ENCODE measurements at regions not wholly inside any gene's neighbourhood (a gene's known extent, or its start where the extent isn't known, plus 50 kb on each side); places are given as distances from the start of the nearest gene placed in this dataset.
"Not testable (repeated sequence)": the region's sequence is repeated elsewhere in the genome, so short reads cannot be mapped to it uniquely, and the experiment has no call there.

GRCh38 chr5:7305000-7305674 lies 90.8 kb upstream of the ADCY2 start:
- H3K27me3 ChIP-seq (ENCODE audit: control insufficient read depth, insufficient read depth, low read length, poor library complexity, severe bottlenecking); H3K27ac ChIP-seq (ENCODE audit: low read depth, low read length); H3K4me3 ChIP-seq (ENCODE audit: low read length); H3K9ac ChIP-seq (ENCODE audit: extremely low read depth, low read length, poor library complexity, severe bottlenecking); H3K4me3 Mint-ChIP-seq; H3K27ac Mint-ChIP-seq; H3K36me3 Mint-ChIP-seq (ENCODE audit: low read depth); H3K9me3 ChIP-seq (ENCODE audit: control insufficient read depth, low read length); H3K36me3 ChIP-seq (ENCODE audit: control insufficient read depth, insufficient read depth, low read length); H3K4me1 ChIP-seq (ENCODE audit: control insufficient read depth, insufficient read depth, low read length); DNase-seq; H3K9me3 Mint-ChIP-seq: not testable (repeated sequence)
- WGBS, 2 experiments (ENCODE audit: insufficient coverage in 1 of 2, insufficient read length in 1 of 2) = 90 to 94% methylated on average over 2 to 4 of the region's 6 CpGs
- Mint-ChIP-seq H3K27me3 (ENCODE audit: insufficient read depth) (peaks cover 25% of the 10 kb centered on the region), H3K4me1 (peaks cover 41% of the 10 kb centered on the region)

GRCh38 chr5:7306556-7306955 lies 89.4 kb upstream of the ADCY2 start:
- H3K9me3 Mint-ChIP-seq; H3K27me3 ChIP-seq (ENCODE audit: control insufficient read depth, insufficient read depth, low read length, poor library complexity, severe bottlenecking); H3K27ac Mint-ChIP-seq; H3K4me3 ChIP-seq (ENCODE audit: low read length); H3K9ac ChIP-seq (ENCODE audit: extremely low read depth, low read length, poor library complexity, severe bottlenecking); H3K36me3 ChIP-seq (ENCODE audit: control insufficient read depth, insufficient read depth, low read length); H3K36me3 Mint-ChIP-seq (ENCODE audit: low read depth); H3K9me3 ChIP-seq (ENCODE audit: control insufficient read depth, low read length); H3K27ac ChIP-seq (ENCODE audit: low read depth, low read length); H3K4me1 ChIP-seq (ENCODE audit: control insufficient read depth, insufficient read depth, low read length); H3K4me3 Mint-ChIP-seq: not testable (repeated sequence)
- peaks cover 20% of the 10 kb centered on the region for H3K27me3 Mint-ChIP-seq (ENCODE audit: insufficient read depth)
- whole genome bisulfite sequencing, 2 experiments (ENCODE audit: insufficient coverage in 1 of 2, insufficient read length in 1 of 2) = 96% methylated on average over 9 of the region's 10 CpGs; no CpG with 5 or more reads in 1 of the 2 experiments
- DNase-seq = peak; percentile 47
- peaks cover 41% of the 10 kb centered on the region for H3K4me1 Mint-ChIP-seq

- 94 to 100% methylated on average over 1 to 6 of the region's 6 CpGs for WGBS, 2 experiments (ENCODE audit: insufficient coverage in 1 of 2, insufficient read length in 1 of 2)
Observed at GRCh38 chr5:7307709-7308108, 88.2 kb upstream of the ADCY2 start.

GRCh38 chr5:7309715-7310114 lies 86.2 kb upstream of the ADCY2 start:
- not testable (repeated sequence) for H3K4me1 ChIP-seq (ENCODE audit: control insufficient read depth, insufficient read depth, low read length); H3K9ac ChIP-seq (ENCODE audit: extremely low read depth, low read length, poor library complexity, severe bottlenecking); H3K4me3 Mint-ChIP-seq; H3K27me3 ChIP-seq (ENCODE audit: control insufficient read depth, insufficient read depth, low read length, poor library complexity, severe bottlenecking); H3K4me3 ChIP-seq (ENCODE audit: low read length); H3K9me3 ChIP-seq (ENCODE audit: control insufficient read depth, low read length); H3K36me3 ChIP-seq (ENCODE audit: control insufficient read depth, insufficient read depth, low read length); H3K27me3 Mint-ChIP-seq (ENCODE audit: insufficient read depth); H3K36me3 Mint-ChIP-seq (ENCODE audit: low read depth); H3K9me3 Mint-ChIP-seq; DNase-seq; H3K27ac ChIP-seq (ENCODE audit: low read depth, low read length)
- 34 to 37% methylated on average over 3 to 6 of the region's 6 CpGs for WGBS, 2 experiments (ENCODE audit: insufficient coverage in 1 of 2, insufficient read length in 1 of 2)
- Mint-ChIP-seq H3K4me1 (peaks cover 15% of the 10 kb centered on the region), H3K27ac (peak overlapping the region; percentile 24)

More at GRCh38 chr5:7307709-7308108, 88.2 kb upstream of the ADCY2 start:
- not testable (repeated sequence) for H3K27ac ChIP-seq (ENCODE audit: low read depth, low read length); H3K4me3 Mint-ChIP-seq; H3K36me3 ChIP-seq (ENCODE audit: control insufficient read depth, insufficient read depth, low read length); H3K4me3 ChIP-seq (ENCODE audit: low read length); H3K4me1 ChIP-seq (ENCODE audit: control insufficient read depth, insufficient read depth, low read length); H3K27me3 ChIP-seq (ENCODE audit: control insufficient read depth, insufficient read depth, low read length, poor library complexity, severe bottlenecking); H3K9ac ChIP-seq (ENCODE audit: extremely low read depth, low read length, poor library complexity, severe bottlenecking); H3K9me3 Mint-ChIP-seq; H3K9me3 ChIP-seq (ENCODE audit: control insufficient read depth, low read length); H3K27ac Mint-ChIP-seq; DNase-seq; H3K36me3 Mint-ChIP-seq (ENCODE audit: low read depth)
- H3K4me1 Mint-ChIP-seq = peaks cover 31% of the 10 kb centered on the region
- peaks cover 15% of the 10 kb centered on the region for H3K27me3 Mint-ChIP-seq (ENCODE audit: insufficient read depth)

GRCh38 chr5:7310656-7311055 lies 85.3 kb upstream of the ADCY2 start:
- not testable (repeated sequence) for H3K27ac Mint-ChIP-seq; DNase-seq; H3K36me3 Mint-ChIP-seq (ENCODE audit: low read depth); H3K27ac ChIP-seq (ENCODE audit: low read depth, low read length); H3K4me3 Mint-ChIP-seq; H3K27me3 ChIP-seq (ENCODE audit: control insufficient read depth, insufficient read depth, low read length, poor library complexity, severe bottlenecking); H3K36me3 ChIP-seq (ENCODE audit: control insufficient read depth, insufficient read depth, low read length); H3K4me3 ChIP-seq (ENCODE audit: low read length); H3K9ac ChIP-seq (ENCODE audit: extremely low read depth, low read length, poor library complexity, severe bottlenecking); H3K9me3 ChIP-seq (ENCODE audit: control insufficient read depth, low read length); H3K27me3 Mint-ChIP-seq (ENCODE audit: insufficient read depth); H3K9me3 Mint-ChIP-seq; H3K4me1 ChIP-seq (ENCODE audit: control insufficient read depth, insufficient read depth, low read length)
- 88 to 100% methylated on average over 2 to 3 of the region's 4 CpGs for WGBS, 2 experiments (ENCODE audit: insufficient coverage in 1 of 2, insufficient read length in 1 of 2)
- peaks cover 18% of the 10 kb centered on the region for H3K4me1 Mint-ChIP-seq

Measured in endodermal cell (in vitro differentiated cells).